ENCODE measurements at regions not wholly inside any gene's neighbourhood (a gene's known extent, or its start where the extent isn't known, plus 50 kb on each side); places are given as distances from the start of the nearest gene placed in this dataset.
A peak's percentile ranks its signal among the peaks of the same experiment; 100 is the strongest.
"Not testable (repeated sequence)": the region's sequence is repeated elsewhere in the genome, so short reads cannot be mapped to it uniquely, and the experiment has no call there.

GRCh38 chr5:17374973-17375742 lies 122.9 kb upstream of the TAF11L2 start:
- Histone ChIP-seq H3K4me1 (ENCODE audit: control extremely low read depth in 1 of 4, control insufficient read depth in 4 of 4, insufficient read depth in 4 of 4, low read length in 3 of 4) (no peaks in the 10 kb centered on the region), H3K27ac (ENCODE audit: insufficient read depth in 1 of 2, low read depth in 1 of 2, low read length in 2 of 2, poor library complexity in 1 of 2, severe bottlenecking in 2 of 2) (no peak overlapping the region), H3K9me3 (ENCODE audit: control extremely low read depth in 1 of 5, control insufficient read depth in 4 of 5, insufficient read depth in 2 of 5, low read depth in 1 of 5, low read length in 4 of 5) (no peaks in the 10 kb centered on the region), H3K4me3 (ENCODE audit: control insufficient read depth in 1 of 7, extremely low read depth in 1 of 7, insufficient read depth in 4 of 7, low read depth in 2 of 7, low read length in 6 of 7) (no peak overlapping the region), H3K27me3 (replicated peaks in 2 of 5; ENCODE audit: control insufficient read depth in 4 of 5, insufficient read depth in 5 of 5, low read length in 4 of 5) (no peaks in the 10 kb centered on the region), H3K36me3 (ENCODE audit: control insufficient read depth in 4 of 4, insufficient read depth in 4 of 4, low read length in 3 of 4) (no peaks in the 10 kb centered on the region)
- POLR2A ChIA-PET, result no interaction called here
- WGBS (ENCODE audit: insufficient coverage), result 93% methylated on average over 7 of the region's 10 CpGs
- CTCF ChIA-PET, result no interaction called here
- DNase-seq, result no peak

- H3K4me1 ChIP-seq (ENCODE audit: control extremely low read depth in 1 of 4, control insufficient read depth in 4 of 4, insufficient read depth in 4 of 4, low read length in 3 of 4); H3K27me3 ChIP-seq (replicated peaks in 2 of 5; ENCODE audit: control insufficient read depth in 4 of 5, insufficient read depth in 5 of 5, low read length in 4 of 5); H3K27ac ChIP-seq (ENCODE audit: insufficient read depth in 1 of 2, low read depth in 1 of 2, low read length in 2 of 2, poor library complexity in 1 of 2, severe bottlenecking in 2 of 2); CTCF ChIA-PET; H3K4me3 ChIP-seq (ENCODE audit: control insufficient read depth in 1 of 7, extremely low read depth in 1 of 7, insufficient read depth in 4 of 7, low read depth in 2 of 7, low read length in 6 of 7); POLR2A ChIA-PET; DNase-seq; H3K9me3 ChIP-seq (ENCODE audit: control extremely low read depth in 1 of 5, control insufficient read depth in 4 of 5, insufficient read depth in 2 of 5, low read depth in 1 of 5, low read length in 4 of 5); H3K36me3 ChIP-seq (ENCODE audit: control insufficient read depth in 4 of 4, insufficient read depth in 4 of 4, low read length in 3 of 4): not testable (repeated sequence)
- WGBS (ENCODE audit: insufficient coverage), result no CpG with 5 or more reads among the region's 2 CpGs
Observed at GRCh38 chr5:17375886-17376285, 122.1 kb upstream of the TAF11L2 start.

GRCh38 chr5:17378346-17378997 lies 119.6 kb upstream of the TAF11L2 start:
- no peak overlapping the region for H3K27ac ChIP-seq (ENCODE audit: insufficient read depth in 1 of 2, low read depth in 1 of 2, low read length in 2 of 2, poor library complexity in 1 of 2, severe bottlenecking in 2 of 2)

GRCh38 chr5:17379100-17379951 lies 118.7 kb upstream of the TAF11L2 start:
- no peak overlapping the region for H3K4me3 ChIP-seq (ENCODE audit: control insufficient read depth in 1 of 7, extremely low read depth in 1 of 7, insufficient read depth in 4 of 7, low read depth in 2 of 7, low read length in 6 of 7)
- CTCF ChIA-PET, result interaction anchor here (0.5 to 1.7 kb wide), 4 partner anchors 12 to 252 kb away, joined by 4 read pairs; no protein-coding TSS in a partner anchor
- H3K27ac ChIP-seq (ENCODE audit: insufficient read depth in 1 of 2, low read depth in 1 of 2, low read length in 2 of 2, poor library complexity in 1 of 2, severe bottlenecking in 2 of 2), result no peak overlapping the region
- H3K36me3 ChIP-seq (ENCODE audit: control insufficient read depth in 4 of 4, insufficient read depth in 4 of 4, low read length in 3 of 4), result no peaks in the 10 kb centered on the region
- POLR2A ChIA-PET, result interaction anchor here (0.6 kb wide), 1 partner anchor 225 kb away, joined by 4 read pairs; the partner anchor contains the start of gene TAF11L11
- WGBS (ENCODE audit: insufficient coverage), result 88% methylated on average over 2 of the region's 7 CpGs
- no peaks in the 10 kb centered on the region for H3K27me3 ChIP-seq (replicated peaks in 2 of 5; ENCODE audit: control insufficient read depth in 4 of 5, insufficient read depth in 5 of 5, low read length in 4 of 5)
- no peaks in the 10 kb centered on the region for H3K4me1 ChIP-seq (ENCODE audit: control extremely low read depth in 1 of 4, control insufficient read depth in 4 of 4, insufficient read depth in 4 of 4, low read length in 3 of 4)
- no peak for DNase-seq
- no peaks in the 10 kb centered on the region for H3K9me3 ChIP-seq (ENCODE audit: control extremely low read depth in 1 of 5, control insufficient read depth in 4 of 5, insufficient read depth in 2 of 5, low read depth in 1 of 5, low read length in 4 of 5)

More at GRCh38 chr5:17378346-17378997, 119.6 kb upstream of the TAF11L2 start:
- H3K36me3 ChIP-seq (ENCODE audit: control insufficient read depth in 4 of 4, insufficient read depth in 4 of 4, low read length in 3 of 4), result no peaks in the 10 kb centered on the region
- DNase-seq, result no peak
- H3K4me1 ChIP-seq (ENCODE audit: control extremely low read depth in 1 of 4, control insufficient read depth in 4 of 4, insufficient read depth in 4 of 4, low read length in 3 of 4), result no peaks in the 10 kb centered on the region
- ChIA-PET POLR2A (no interaction called here), CTCF (interaction anchor here (0.5 to 1.6 kb wide), 2 partner anchors 104 to 251 kb away, joined by 4 read pairs; no protein-coding TSS in a partner anchor)
- H3K9me3 ChIP-seq (ENCODE audit: control extremely low read depth in 1 of 5, control insufficient read depth in 4 of 5, insufficient read depth in 2 of 5, low read depth in 1 of 5, low read length in 4 of 5), result no peaks in the 10 kb centered on the region
- no peak overlapping the region for H3K4me3 ChIP-seq (ENCODE audit: control insufficient read depth in 1 of 7, extremely low read depth in 1 of 7, insufficient read depth in 4 of 7, low read depth in 2 of 7, low read length in 6 of 7)
- H3K27me3 ChIP-seq (replicated peaks in 2 of 5; ENCODE audit: control insufficient read depth in 4 of 5, insufficient read depth in 5 of 5, low read length in 4 of 5), result no peaks in the 10 kb centered on the region
- 100% methylated on average over 3 of the region's 6 CpGs for WGBS (ENCODE audit: insufficient coverage)

- POLR2A ChIA-PET, result no interaction called here
Observed at GRCh38 chr5:17381932-17382331, 116.1 kb upstream of the TAF11L2 start.

GRCh38 chr5:17383526-17383925 lies 114.5 kb upstream of the TAF11L2 start:
- 81% methylated on average over 3 of the region's 3 CpGs for WGBS (ENCODE audit: insufficient coverage)
- CTCF ChIA-PET, result interaction anchor here (1.7 kb wide), 1 partner anchor 29 kb away, joined by 5 read pairs; no protein-coding TSS in a partner anchor
- Histone ChIP-seq H3K27ac (ENCODE audit: insufficient read depth in 1 of 2, low read depth in 1 of 2, low read length in 2 of 2, poor library complexity in 1 of 2, severe bottlenecking in 2 of 2) (no peak overlapping the region), H3K9me3 (ENCODE audit: control extremely low read depth in 1 of 5, control insufficient read depth in 4 of 5, insufficient read depth in 2 of 5, low read depth in 1 of 5, low read length in 4 of 5) (no peaks in the 10 kb centered on the region), H3K27me3 (replicated peaks in 2 of 5; ENCODE audit: control insufficient read depth in 4 of 5, insufficient read depth in 5 of 5, low read length in 4 of 5) (no peaks in the 10 kb centered on the region), H3K36me3 (ENCODE audit: control insufficient read depth in 4 of 4, insufficient read depth in 4 of 4, low read length in 3 of 4) (no peaks in the 10 kb centered on the region), H3K4me1 (ENCODE audit: control extremely low read depth in 1 of 4, control insufficient read depth in 4 of 4, insufficient read depth in 4 of 4, low read length in 3 of 4) (no peaks in the 10 kb centered on the region), H3K4me3 (ENCODE audit: control insufficient read depth in 1 of 7, extremely low read depth in 1 of 7, insufficient read depth in 4 of 7, low read depth in 2 of 7, low read length in 6 of 7) (no peak overlapping the region)
- no peak for DNase-seq
- POLR2A ChIA-PET, result no interaction called here

More at GRCh38 chr5:17381932-17382331, 116.1 kb upstream of the TAF11L2 start:
- WGBS (ENCODE audit: insufficient coverage), result no CpG with 5 or more reads among the region's 2 CpGs
- no peaks in the 10 kb centered on the region for H3K36me3 ChIP-seq (ENCODE audit: control insufficient read depth in 4 of 4, insufficient read depth in 4 of 4, low read length in 3 of 4)
- DNase-seq, result peak in 2 of 3 donors; percentile 28 to 29
- no peaks in the 10 kb centered on the region for H3K27me3 ChIP-seq (replicated peaks in 2 of 5; ENCODE audit: control insufficient read depth in 4 of 5, insufficient read depth in 5 of 5, low read length in 4 of 5)
- no peak overlapping the region for H3K4me3 ChIP-seq (ENCODE audit: control insufficient read depth in 1 of 7, extremely low read depth in 1 of 7, insufficient read depth in 4 of 7, low read depth in 2 of 7, low read length in 6 of 7)
- CTCF ChIA-PET, result no interaction called here
- H3K27ac ChIP-seq (ENCODE audit: insufficient read depth in 1 of 2, low read depth in 1 of 2, low read length in 2 of 2, poor library complexity in 1 of 2, severe bottlenecking in 2 of 2), result no peak overlapping the region
- no peaks in the 10 kb centered on the region for H3K9me3 ChIP-seq (ENCODE audit: control extremely low read depth in 1 of 5, control insufficient read depth in 4 of 5, insufficient read depth in 2 of 5, low read depth in 1 of 5, low read length in 4 of 5)
- H3K4me1 ChIP-seq (ENCODE audit: control extremely low read depth in 1 of 4, control insufficient read depth in 4 of 4, insufficient read depth in 4 of 4, low read length in 3 of 4), result no peaks in the 10 kb centered on the region
